T-cell (primary cell): ENCODE measurements at regions not wholly inside any gene's neighbourhood (a gene's known extent, or its start where the extent isn't known, plus 50 kb on each side); places are given as distances from the start of the nearest gene placed in this dataset.
"Not testable (repeated sequence)": the region's sequence is repeated elsewhere in the genome, so short reads cannot be mapped to it uniquely, and the experiment has no call there.

ENCODE experiments used
- ATAC-seq, 4 experiments: fragments of 200-7000 bp in 3 of 4; fragments of 150-1000 bp in 1 of 4; cut with Tn5 transposase; replicated peaks in 1 of 4; 1 replicate in 3 of 4; 2 replicates in 1 of 4; pipeline ENCODE4 v1.10.0; 2021; ENCODE audit warnings: moderate library complexity in 3 of 4, mild to moderate bottlenecking in 2 of 4, moderate number of reproducible peaks in 1 of 4
- CTCF ChIA-PET, 2 donors: fragments of 300-600 bp; sonication (Branson Sonifier 250); formaldehyde crosslinking; loops; one replicate each; lab custom pipeline; 2022; ENCODE audit warnings: antibody characterized with exemption in 2 of 2; lab: Charles Lee
- POLR2A ChIA-PET, 2 donors: fragments of 300-600 bp; sonication (Branson Sonifier 250); formaldehyde crosslinking; loops; one replicate each; lab custom pipeline; 2022; ENCODE audit warnings: antibody characterized with exemption in 2 of 2; lab: Charles Lee
- DNase-seq, 35 experiments: peaks; one replicate each; pipeline versions ENCODE4 v3.0.0 to v3.0.0-alpha.2; 2013 to 2023
- H3K27ac ChIP-seq: one replicate; pipeline ENCODE4 v1.5.1; 2013; ENCODE audit warnings: low read length
- H3K27me3 ChIP-seq, 2 experiments: replicated peaks in 1 of 2; 1 replicate in 1 of 2; 2 replicates in 1 of 2; pipeline versions ENCODE4 v1.6.1 to v1.7.0; 2013; ENCODE audit warnings: low read length in 1 of 2, mixed read lengths in 1 of 2; ENCODE audit not compliant: control insufficient read depth in 2 of 2, insufficient read depth in 2 of 2; ENCODE audit errors: extremely low read depth in 1 of 2
- H3K36me3 ChIP-seq, 2 donors: 1 replicate in 1 of 2; 2 replicates in 1 of 2; pipeline versions ENCODE4 v1.6.1 to v1.7.0; 2013; ENCODE audit warnings: low read length in 1 of 2; ENCODE audit not compliant: control insufficient read depth in 2 of 2, insufficient read depth in 1 of 2; ENCODE audit errors: extremely low read depth in 1 of 2
- H3K4me1 ChIP-seq, 2 experiments: 1 replicate in 1 of 2; 2 replicates in 1 of 2; pipeline versions ENCODE4 v1.6.1 to v1.7.0; 2013; ENCODE audit warnings: low read length in 2 of 2, mixed read lengths in 1 of 2; ENCODE audit not compliant: insufficient read depth in 2 of 2, control insufficient read depth in 1 of 2; ENCODE audit errors: extremely low read depth in 1 of 2
- H3K4me3 ChIP-seq, 2 donors: 1 replicate in 1 of 2; 2 replicates in 1 of 2; pipeline versions ENCODE4 v1.5.1 to v1.7.0; 2013; ENCODE audit warnings: mild to moderate bottlenecking in 2 of 2, low read length in 1 of 2, moderate library complexity in 1 of 2; ENCODE audit not compliant: control insufficient read depth in 1 of 2; ENCODE audit errors: extremely low read depth in 1 of 2
- H3K9me3 ChIP-seq: 2 replicates; pipeline ENCODE4 v1.7.0; 2013
- H3K27ac Mint-ChIP-seq, 2 donors: one replicate each; pipeline ENCODE4 v1.8.0; 2020 to 2021; ENCODE audit warnings: mild to moderate bottlenecking in 2 of 2, mixed read lengths in 2 of 2
- H3K27me3 Mint-ChIP-seq, 2 donors: one replicate each; pipeline ENCODE4 v1.8.0; 2021 to 2022; ENCODE audit warnings: mixed read lengths in 2 of 2
- H3K36me3 Mint-ChIP-seq: one replicate; pipeline ENCODE4 v1.8.0; 2021; ENCODE audit warnings: mixed read lengths
- H3K4me1 Mint-ChIP-seq, 3 donors: one replicate each; pipeline ENCODE4 v1.8.0; 2020 to 2022; ENCODE audit warnings: mixed read lengths in 3 of 3, mild to moderate bottlenecking in 1 of 3
- H3K4me3 Mint-ChIP-seq, 3 donors: one replicate each; pipeline ENCODE4 v1.8.0; 2020 to 2022; ENCODE audit warnings: mild to moderate bottlenecking in 3 of 3, mixed read lengths in 3 of 3, moderate library complexity in 3 of 3
- H3K9me3 Mint-ChIP-seq, 3 donors: one replicate each; pipeline ENCODE4 v1.8.0; 2020 to 2022; ENCODE audit warnings: mixed read lengths in 3 of 3
- WGBS: methylation state at CpG from one replicate; pipeline ENCODE4 v1.1.5; 2013; ENCODE audit warnings: missing lambda C conversion rate; ENCODE audit not compliant: insufficient coverage; 5-methylcytosine and 5-hydroxymethylcytosine counted together

- Histone ChIP-seq H3K27me3 (no peaks in the 10 kb centered on the region), H3K9me3 (peaks cover 3% of the 10 kb centered on the region), H3K4me1 (no peaks in the 10 kb centered on the region), H3K27ac (no peak overlapping the region), H3K4me3 (no peak overlapping the region), H3K36me3 (no peaks in the 10 kb centered on the region)
- H3K27me3 Mint-ChIP-seq, result no peaks in the 10 kb centered on the region
- ATAC-seq (no peak), DNase-seq (no peak)
- no peak overlapping the region for H3K4me3 Mint-ChIP-seq
- ChIA-PET POLR2A (no interaction called here), CTCF (no interaction called here)
- no peaks in the 10 kb centered on the region for H3K36me3 Mint-ChIP-seq
- no peaks in the 10 kb centered on the region for H3K4me1 Mint-ChIP-seq
- WGBS, result 90% methylated on average over 1 of the region's 4 CpGs
- H3K27ac Mint-ChIP-seq, result no peak overlapping the region
- peaks cover 9 to 19% (median 17%) of the 10 kb centered on the region in 3 donors for H3K9me3 Mint-ChIP-seq
These were observed 475.1 kb upstream of the LARGE1 start for GRCh38 chr22:34395370-34395769.

GRCh38 chr22:34403667-34404066 lies 483.4 kb upstream of the LARGE1 start:
- DNase-seq (no peak), ATAC-seq (no peak)
- CTCF ChIA-PET, result no interaction called here
- Mint-ChIP-seq H3K36me3 (no peaks in the 10 kb centered on the region), H3K4me3 (no peak overlapping the region), H3K4me1 (no peaks in the 10 kb centered on the region), H3K9me3 (peaks cover 9 to 19% (median 13%) of the 10 kb centered on the region in 3 donors), H3K27ac (no peak overlapping the region), H3K27me3 (no peaks in the 10 kb centered on the region)
- POLR2A ChIA-PET, result no interaction called here
- WGBS, result 100% methylated on average over 1 of the region's 2 CpGs
- Histone ChIP-seq H3K4me1 (no peaks in the 10 kb centered on the region), H3K36me3 (no peaks in the 10 kb centered on the region), H3K4me3 (no peak overlapping the region), H3K9me3 (no peaks in the 10 kb centered on the region), H3K27me3 (no peaks in the 10 kb centered on the region), H3K27ac (no peak overlapping the region)

GRCh38 chr22:34410111-34410510 lies 489.8 kb upstream of the LARGE1 start:
- Mint-ChIP-seq H3K36me3 (no peaks in the 10 kb centered on the region), H3K27me3 (no peaks in the 10 kb centered on the region), H3K4me3 (no peak overlapping the region), H3K4me1 (no peaks in the 10 kb centered on the region), H3K9me3 (peaks cover 0 to 14% (median 10%) of the 10 kb centered on the region in 3 donors), H3K27ac (no peak overlapping the region)
- Histone ChIP-seq H3K4me1 (no peaks in the 10 kb centered on the region), H3K4me3 (no peak overlapping the region), H3K9me3 (no peaks in the 10 kb centered on the region), H3K36me3 (no peaks in the 10 kb centered on the region), H3K27ac (no peak overlapping the region), H3K27me3 (no peaks in the 10 kb centered on the region)
- ChIA-PET POLR2A (no interaction called here), CTCF (no interaction called here)
- DNase-seq, result no peak
- WGBS, result 60% methylated on average over 1 of the region's 4 CpGs
- ATAC-seq, result no peak

- Mint-ChIP-seq H3K36me3 (no peaks in the 10 kb centered on the region), H3K27me3 (no peaks in the 10 kb centered on the region), H3K9me3 (peaks cover 4 to 13% (median 12%) of the 10 kb centered on the region in 3 donors), H3K4me3 (no peak overlapping the region), H3K27ac (no peak overlapping the region), H3K4me1 (no peaks in the 10 kb centered on the region)
- ATAC-seq (no peak), DNase-seq (no peak)
- POLR2A ChIA-PET, result no interaction called here
- H3K27me3 ChIP-seq, result no peaks in the 10 kb centered on the region
- H3K36me3 ChIP-seq, result no peaks in the 10 kb centered on the region
- no peaks in the 10 kb centered on the region for H3K9me3 ChIP-seq
- no peak overlapping the region for H3K4me3 ChIP-seq
- H3K27ac ChIP-seq, result no peak overlapping the region
- no peaks in the 10 kb centered on the region for H3K4me1 ChIP-seq
- CTCF ChIA-PET, result no interaction called here
- 0% methylated on average over 1 of the region's 4 CpGs for WGBS
These were observed 494.5 kb upstream of the LARGE1 start for GRCh38 chr22:34414467-34415440.

GRCh38 chr22:34416022-34416860 lies 496.0 kb upstream of the LARGE1 start:
- ChIA-PET CTCF (no interaction called here), POLR2A (no interaction called here)
- no peak for ATAC-seq

GRCh38 chr22:34422948-34423347 lies 502.7 kb upstream of the LARGE1 start:
- CTCF ChIA-PET, H3K4me3 Mint-ChIP-seq, H3K4me1 ChIP-seq, H3K9me3 ChIP-seq, ATAC-seq, H3K27me3 ChIP-seq, H3K4me1 Mint-ChIP-seq, H3K36me3 Mint-ChIP-seq, H3K27me3 Mint-ChIP-seq, POLR2A ChIA-PET, H3K4me3 ChIP-seq, DNase-seq, H3K27ac ChIP-seq, H3K36me3 ChIP-seq, H3K27ac Mint-ChIP-seq: not testable (repeated sequence)
- 73% methylated on average over 3 of the region's 8 CpGs for WGBS
- peaks cover 3 to 16% (median 14%) of the 10 kb centered on the region in 3 donors for H3K9me3 Mint-ChIP-seq

More at GRCh38 chr22:34416022-34416860, 496.0 kb upstream of the LARGE1 start:
- no peaks in the 10 kb centered on the region for H3K4me1 ChIP-seq
- H3K9me3 ChIP-seq, result no peaks in the 10 kb centered on the region
- H3K27ac ChIP-seq, result no peak overlapping the region
- no peaks in the 10 kb centered on the region for H3K36me3 ChIP-seq
- no peak for DNase-seq
- H3K4me1 Mint-ChIP-seq, result no peaks in the 10 kb centered on the region
- H3K4me3 Mint-ChIP-seq, result no peak overlapping the region
- no peaks in the 10 kb centered on the region for H3K27me3 ChIP-seq
- H3K27me3 Mint-ChIP-seq, result no peaks in the 10 kb centered on the region
- no peak overlapping the region for H3K27ac Mint-ChIP-seq
- no peaks in the 10 kb centered on the region for H3K36me3 Mint-ChIP-seq
- no peak overlapping the region for H3K4me3 ChIP-seq
- peaks cover 4 to 13% (median 12%) of the 10 kb centered on the region in 3 donors for H3K9me3 Mint-ChIP-seq
- WGBS, result 90% methylated on average over 2 of the region's 7 CpGs
